LNCaP clone FGC (cell line): ENCODE measurements at regions not wholly inside any gene's neighbourhood (a gene's known extent, or its start where the extent isn't known, plus 50 kb on each side); places are given as distances from the start of the nearest gene placed in this dataset.
"Not testable (repeated sequence)": the region's sequence is repeated elsewhere in the genome, so short reads cannot be mapped to it uniquely, and the experiment has no call there.

ENCODE experiments used
- DNase-seq: peaks from one replicate; pipeline ENCODE4 v3.0.0-alpha.2; 2011; ENCODE audit warnings: low read depth
- H3K4me3 ChIP-seq: 2 replicates; pipeline ENCODE4 v1.5.1; 2011; ENCODE audit warnings: mild to moderate bottlenecking, low read depth, low read length, control low read depth
- CTCF ChIP-seq: IDR thresholded peaks from 2 replicates; pipeline ENCODE4 v1.5.1; 2012; ENCODE audit warnings: mild to moderate bottlenecking; ENCODE audit not compliant: control insufficient read depth, insufficient read depth; ENCODE audit errors: extremely low read depth

GRCh38 chr17:34755981-34756636 lies 176.7 kb downstream of the TMEM132E start:
- H3K4me3 ChIP-seq: no peak overlapping the region
- no peak for DNase-seq
- TF ChIP-seq CTCF: no peak

GRCh38 chr17:34755371-34755770 lies 176.0 kb downstream of the TMEM132E start:
- no peak for TF ChIP-seq CTCF
- H3K4me3 ChIP-seq: no peak overlapping the region
- DNase-seq: no peak

- no peak for DNase-seq
- TF ChIP-seq CTCF: no peak
- H3K4me3 ChIP-seq: no peak overlapping the region
Observed at GRCh38 chr17:34750004-34750403, 170.6 kb downstream of the TMEM132E start.

GRCh38 chr17:34741967-34742366 lies 162.6 kb downstream of the TMEM132E start:
- DNase-seq: no peak
- no peak for TF ChIP-seq CTCF
- H3K4me3 ChIP-seq: no peak overlapping the region

GRCh38 chr17:34740565-34741520 lies 161.5 kb downstream of the TMEM132E start:
- no peak for TF ChIP-seq CTCF
- H3K4me3 ChIP-seq: no peak overlapping the region
- DNase-seq: no peak

GRCh38 chr17:34739386-34739785 lies 160.0 kb downstream of the TMEM132E start:
- no peak for TF ChIP-seq CTCF
- H3K4me3 ChIP-seq: no peak overlapping the region
- DNase-seq: no peak

GRCh38 chr17:34737673-34738072 lies 158.3 kb downstream of the TMEM132E start:
- DNase-seq, H3K4me3 ChIP-seq: not testable (repeated sequence)
